Stomach (tissue), 8 donors: ENCODE measurements at regions not wholly inside any gene's neighbourhood (a gene's known extent, or its start where the extent isn't known, plus 50 kb on each side); places are given as distances from the start of the nearest gene placed in this dataset.

Experiments
- DNase-seq, 2 donors: peaks; one replicate each; pipeline versions ENCODE4 v3.0.0 to v3.0.0-alpha.2; 2013 to 2019
- H3K27ac ChIP-seq, 5 donors: fragments of 200-600 bp in 4 of 5; sonication (generic) in 4 of 5; one replicate each; pipeline ENCODE4 v1.5.1; 2013 to 2019; ENCODE audit warnings: mild to moderate bottlenecking in 1 of 5, moderate library complexity in 1 of 5
- H3K27me3 ChIP-seq, 3 donors: fragments of 200-600 bp; sonication (generic); one replicate each; pipeline ENCODE4 v1.5.1; 2017 to 2019; ENCODE audit warnings: mixed run types in 1 of 3
- H3K36me3 ChIP-seq, 4 donors: fragments of 200-600 bp; sonication (generic); 1 replicate in 3 of 4; 2 replicates in 1 of 4; pipeline ENCODE4 v1.5.1; 2016 to 2019
- H3K4me1 ChIP-seq, 4 donors: fragments of 200-600 bp; sonication (generic); one replicate each; pipeline ENCODE4 v1.5.1; 2016 to 2019
- H3K4me3 ChIP-seq, 4 donors: fragments of 200-600 bp; sonication (generic) in 3 of 4; one replicate each; pipeline ENCODE4 v1.5.1; 2016 to 2019; ENCODE audit warnings: mild to moderate bottlenecking in 1 of 4
- H3K9me3 ChIP-seq, 4 donors: fragments of 200-600 bp; sonication (generic); one replicate each; pipeline ENCODE4 v1.5.1; 2016 to 2019
- CTCF ChIP-seq, 7 experiments: fragments of 450-650 bp in 4 of 7; fragments of 200-600 bp in 3 of 7; sonication (generic) in 3 of 7; IDR thresholded peaks; one replicate each; pipeline ENCODE4 v1.5.1; 2016 to 2019; ENCODE audit warnings: antibody characterized with exemption in 7 of 7, control low read depth in 2 of 7, mild to moderate bottlenecking in 1 of 7
- EP300 ChIP-seq: sonication (generic); formaldehyde crosslinking; IDR thresholded peaks from one replicate; pipeline ENCODE4 v1.6.1; 2017; ENCODE audit warnings: antibody characterized with exemption
- POLR2A ChIP-seq, 4 donors: fragments of 450-650 bp; IDR thresholded peaks; one replicate each; pipeline ENCODE4 v1.6.1; 2016; ENCODE audit warnings: antibody characterized with exemption in 4 of 4, control low read depth in 2 of 4, mild to moderate bottlenecking in 1 of 4, moderate library complexity in 1 of 4
- POLR2AphosphoS5 ChIP-seq, 3 donors: sonication (generic); formaldehyde crosslinking; IDR thresholded peaks; one replicate each; pipeline ENCODE4 v1.6.1; 2016; ENCODE audit warnings: antibody characterized with exemption in 3 of 3
- WGBS, 5 donors: extraction: QIAGEN DNeasy Blood & Tissue Kit in 3 of 5; methylation state at CpG; one replicate each; pipeline versions ENCODE4 v1.1.5 to v1.1.7; 2013 to 2018; 5-methylcytosine and 5-hydroxymethylcytosine counted together
- intact Hi-C: fragments of 100-400 bp; cut with DNase I; formaldehyde crosslinking; loops from one replicate; pipeline ENCODE4 v1.15.1; 2023; ENCODE audit warnings: low total_unique reads
- donor health status: healthy with polysubstance abuse.
- donor health status: Bipolar disorder and iron deficiency.
- donor health status: healthy.

- Histone ChIP-seq H3K4me1 (no peaks in the 10 kb centered on the region), H3K36me3 (no peaks in the 10 kb centered on the region), H3K27me3 (no peaks in the 10 kb centered on the region), H3K27ac (no peak overlapping the region), H3K4me3 (no peak overlapping the region), H3K9me3 (peaks cover 7 to 27% (median 16%) of the 10 kb centered on the region in 4 donors)
- intact Hi-C loops, result no loop called here
- no peak for DNase-seq
- WGBS, 5 donors, result 56 to 72% (median 67%) methylated on average over 1 of the region's 1 CpG
- TF ChIP-seq POLR2AphosphoS5 (IDR thresholded peaks at IDR 0.05) (no peak), POLR2A (IDR thresholded peaks at IDR 0.05) (no peak), CTCF (IDR thresholded peaks at IDR 0.05) (no peak), EP300 (no peak)
Measured at GRCh38 chr3:89654031-89654430, 546.6 kb downstream of the EPHA3 start.

- Histone ChIP-seq H3K27ac (no peak overlapping the region), H3K36me3 (no peaks in the 10 kb centered on the region), H3K27me3 (no peaks in the 10 kb centered on the region), H3K9me3 (peaks cover 7 to 27% (median 16%) of the 10 kb centered on the region in 4 donors), H3K4me1 (no peaks in the 10 kb centered on the region), H3K4me3 (no peak overlapping the region)
- intact Hi-C loops, result no loop called here
- WGBS, 5 donors, result 68 to 95% (median 74%) methylated on average over 1 of the region's 1 CpG
- DNase-seq, result no peak
- TF ChIP-seq POLR2A (IDR thresholded peaks at IDR 0.05), result no peak
- no peak for TF ChIP-seq CTCF (IDR thresholded peaks at IDR 0.05)
- TF ChIP-seq EP300, result no peak
- no peak for TF ChIP-seq POLR2AphosphoS5 (IDR thresholded peaks at IDR 0.05)
Measured at GRCh38 chr3:89656388-89656787, 549.0 kb downstream of the EPHA3 start.

GRCh38 chr3:89679686-89680085 is 572.3 kb downstream of the EPHA3 start:
- Histone ChIP-seq H3K27me3 (no peaks in the 10 kb centered on the region), H3K36me3 (no peaks in the 10 kb centered on the region), H3K4me3 (no peak overlapping the region), H3K27ac (no peak overlapping the region), H3K4me1 (no peaks in the 10 kb centered on the region), H3K9me3 (no peaks in the 10 kb centered on the region)
- WGBS, 5 donors, result 69 to 82% (median 73%) methylated on average over 3 of the region's 3 CpGs
- no peak for TF ChIP-seq CTCF (IDR thresholded peaks at IDR 0.05)
- TF ChIP-seq EP300, result no peak
- no peak for TF ChIP-seq POLR2A (IDR thresholded peaks at IDR 0.05)
- TF ChIP-seq POLR2AphosphoS5 (IDR thresholded peaks at IDR 0.05), result no peak
- no peak for DNase-seq
- intact Hi-C loops, result no loop called here

- TF ChIP-seq EP300 (no peak), POLR2A (IDR thresholded peaks at IDR 0.05) (no peak), POLR2AphosphoS5 (IDR thresholded peaks at IDR 0.05) (no peak), CTCF (IDR thresholded peaks at IDR 0.05) (no peak)
- no peak for DNase-seq
- Histone ChIP-seq H3K27ac (no peak overlapping the region), H3K9me3 (no peaks in the 10 kb centered on the region), H3K4me3 (no peak overlapping the region), H3K4me1 (no peaks in the 10 kb centered on the region), H3K36me3 (no peaks in the 10 kb centered on the region), H3K27me3 (no peaks in the 10 kb centered on the region)
- intact Hi-C loops, result no loop called here
- WGBS, 5 donors, result 69 to 82% (median 78%) methylated on average over 2 of the region's 2 CpGs
Measured at GRCh38 chr3:89682556-89682955, 575.1 kb downstream of the EPHA3 start.
